RPMI7951 (cell line): ENCODE measurements at regions not wholly inside any gene's neighbourhood (a gene's known extent, or its start where the extent isn't known, plus 50 kb on each side); places are given as distances from the start of the nearest gene placed in this dataset.

Experiments used
- DNase-seq: peaks from one replicate; pipeline ENCODE4 v3.0.0-alpha.2; 2012; ENCODE audit warnings: low read depth

GRCh38 chr7:46028246-46028645 is 107.2 kb upstream of the IGFBP3 start:
- no peak for DNase-seq

GRCh38 chr7:46026741-46027140 is 105.7 kb upstream of the IGFBP3 start:
- no peak for DNase-seq

GRCh38 chr7:46024263-46024916 is 103.3 kb upstream of the IGFBP3 start:
- DNase-seq = no peak

GRCh38 chr7:46022397-46022796 is 101.3 kb upstream of the IGFBP3 start:
- DNase-seq = no peak

- DNase-seq = peak; percentile 16
Measured at GRCh38 chr7:46015107-46015868, 94.2 kb upstream of the IGFBP3 start.

- no peak for DNase-seq
Measured at GRCh38 chr7:46011501-46011900, 90.4 kb upstream of the IGFBP3 start.

GRCh38 chr7:46011059-46011458 is 90.0 kb upstream of the IGFBP3 start:
- no peak for DNase-seq

GRCh38 chr7:46009211-46009610 is 88.1 kb upstream of the IGFBP3 start:
- DNase-seq = no peak

- DNase-seq = no peak
Measured at GRCh38 chr7:46007990-46008643, 87.0 kb upstream of the IGFBP3 start.

- peak; percentile 63 for DNase-seq
Measured at GRCh38 chr7:46007194-46007593, 86.1 kb upstream of the IGFBP3 start.

- peak; percentile 22 for DNase-seq
Measured at GRCh38 chr7:46006723-46007122, 85.7 kb upstream of the IGFBP3 start.

- DNase-seq = no peak
Measured at GRCh38 chr7:46006212-46006611, 85.1 kb upstream of the IGFBP3 start.

- no peak for DNase-seq
Measured at GRCh38 chr7:46004965-46005364, 83.9 kb upstream of the IGFBP3 start.

GRCh38 chr7:46003896-46004875 is 83.1 kb upstream of the IGFBP3 start:
- peak; percentile 97 for DNase-seq

- no peak for DNase-seq
Measured at GRCh38 chr7:46003161-46003560, 82.1 kb upstream of the IGFBP3 start.

- no peak for DNase-seq
Measured at GRCh38 chr7:46000513-46000912, 79.4 kb upstream of the IGFBP3 start.

GRCh38 chr7:45999541-45999940 is 78.5 kb upstream of the IGFBP3 start:
- no peak for DNase-seq

GRCh38 chr7:45998506-45998905 is 77.4 kb upstream of the IGFBP3 start:
- no peak for DNase-seq

- no peak for DNase-seq
Measured at GRCh38 chr7:45993621-45994020, 72.5 kb upstream of the IGFBP3 start.

GRCh38 chr7:45992826-45993225 is 71.8 kb upstream of the IGFBP3 start:
- no peak for DNase-seq

GRCh38 chr7:45990276-45990675 is 69.2 kb upstream of the IGFBP3 start:
- DNase-seq = no peak
